ENCODE measurements at regions not wholly inside any gene's neighbourhood (a gene's known extent, or its start where the extent isn't known, plus 50 kb on each side); places are given as distances from the start of the nearest gene placed in this dataset.
"Not testable (repeated sequence)": the region's sequence is repeated elsewhere in the genome, so short reads cannot be mapped to it uniquely, and the experiment has no call there.

DNA sequence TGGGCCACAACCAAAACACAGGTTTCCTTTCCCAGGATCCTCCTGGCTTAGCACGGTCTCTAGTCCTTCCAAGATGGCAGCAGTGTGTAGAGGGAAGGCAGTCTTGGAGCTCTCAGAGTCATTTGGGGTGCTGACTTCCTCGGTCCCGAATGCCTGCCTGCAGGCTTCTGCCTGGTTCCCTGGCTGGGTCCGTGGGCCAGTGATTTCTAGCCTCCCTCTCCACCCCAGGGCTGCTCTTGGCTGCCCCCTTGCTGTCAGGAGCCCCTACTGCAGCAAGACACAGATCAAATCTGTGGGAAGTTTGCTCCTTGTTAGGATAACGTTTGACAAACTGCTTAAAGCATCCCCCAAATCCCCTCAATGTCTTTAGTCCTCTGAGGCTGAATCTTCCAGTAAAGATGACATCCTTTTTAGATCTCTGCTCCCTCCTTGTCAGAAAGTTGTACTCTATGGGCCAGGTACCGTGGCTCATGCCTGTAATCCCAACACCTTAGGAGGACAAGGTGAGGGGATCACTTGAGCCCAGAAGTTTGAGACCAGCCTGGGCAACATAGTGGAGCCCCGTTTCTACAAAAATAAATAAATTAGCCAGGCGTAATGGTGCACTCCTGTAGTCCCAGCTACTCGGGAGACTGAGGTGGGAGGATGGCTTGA, 272.5 kb downstream of the RRAGC start:
- Mint-ChIP-seq H3K4me3 (ENCODE audit: low read depth, unreplicated experiment) (no peak overlapping the region), H3K4me1 (ENCODE audit: low read depth, unreplicated experiment) (no peaks in the 10 kb centered on the region), H3K36me3 (ENCODE audit: insufficient read depth, unreplicated experiment) (no peaks in the 10 kb centered on the region), H3K27me3 (ENCODE audit: unreplicated experiment) (peaks cover 57% of the 10 kb centered on the region), H3K27ac (ENCODE audit: unreplicated experiment) (no peak overlapping the region), H3K9me3 (ENCODE audit: low read depth, unreplicated experiment) (peaks cover 3% of the 10 kb centered on the region)
- peak; percentile 41 for DNase-seq
- TF ChIP-seq, protein P1, sequence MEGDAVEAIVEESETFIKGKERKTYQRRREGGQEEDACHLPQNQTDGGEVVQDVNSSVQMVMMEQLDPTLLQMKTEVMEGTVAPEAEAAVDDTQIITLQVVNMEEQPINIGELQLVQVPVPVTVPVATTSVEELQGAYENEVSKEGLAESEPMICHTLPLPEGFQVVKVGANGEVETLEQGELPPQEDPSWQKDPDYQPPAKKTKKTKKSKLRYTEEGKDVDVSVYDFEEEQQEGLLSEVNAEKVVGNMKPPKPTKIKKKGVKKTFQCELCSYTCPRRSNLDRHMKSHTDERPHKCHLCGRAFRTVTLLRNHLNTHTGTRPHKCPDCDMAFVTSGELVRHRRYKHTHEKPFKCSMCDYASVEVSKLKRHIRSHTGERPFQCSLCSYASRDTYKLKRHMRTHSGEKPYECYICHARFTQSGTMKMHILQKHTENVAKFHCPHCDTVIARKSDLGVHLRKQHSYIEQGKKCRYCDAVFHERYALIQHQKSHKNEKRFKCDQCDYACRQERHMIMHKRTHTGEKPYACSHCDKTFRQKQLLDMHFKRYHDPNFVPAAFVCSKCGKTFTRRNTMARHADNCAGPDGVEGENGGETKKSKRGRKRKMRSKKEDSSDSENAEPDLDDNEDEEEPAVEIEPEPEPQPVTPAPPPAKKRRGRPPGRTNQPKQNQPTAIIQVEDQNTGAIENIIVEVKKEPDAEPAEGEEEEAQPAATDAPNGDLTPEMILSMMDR (IDR thresholded peaks at IDR 0.05; ENCODE audit: unreplicated experiment): no peak
- BruUV-seq (replicated peaks): no TSS peak
- intact Hi-C loops (cut with micrococcal nuclease; ENCODE audit: unreplicated experiment): no loop called here
- CTCF ChIA-PET: interaction anchor here (0.6 kb wide), 2 partner anchors 377 to 779 kb away, joined by 3 read pairs; partner anchors contain the start of genes C1orf122 and YRDC

DNA sequence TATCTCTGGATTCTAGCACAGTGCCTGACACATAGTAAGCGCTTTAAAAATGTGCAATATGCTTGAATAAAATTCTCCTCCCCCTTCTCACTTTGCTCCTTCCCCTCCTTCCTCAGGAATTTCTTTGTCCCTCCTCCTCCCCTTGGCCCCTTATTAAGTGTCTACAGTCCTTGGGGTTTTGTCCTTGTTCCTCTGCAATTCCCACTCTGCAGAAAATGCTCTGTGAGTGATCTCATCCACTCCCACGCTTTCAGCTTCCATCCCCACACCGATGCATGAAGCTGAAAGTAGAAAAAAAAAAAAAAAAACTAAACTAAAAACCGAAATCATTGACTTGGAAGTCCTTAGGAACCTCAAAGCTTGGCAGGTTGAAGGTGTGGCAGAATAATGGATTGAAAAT, 273.6 kb downstream of the RRAGC start:
- no TSS peak for BruUV-seq (replicated peaks)
- TF ChIP-seq, protein P1 (IDR thresholded peaks at IDR 0.05; ENCODE audit: unreplicated experiment): no peak
- Mint-ChIP-seq H3K4me3 (ENCODE audit: low read depth, unreplicated experiment) (no peak overlapping the region), H3K36me3 (ENCODE audit: insufficient read depth, unreplicated experiment) (no peaks in the 10 kb centered on the region), H3K9me3 (ENCODE audit: low read depth, unreplicated experiment) (peaks cover 3% of the 10 kb centered on the region), H3K4me1 (ENCODE audit: low read depth, unreplicated experiment) (no peaks in the 10 kb centered on the region), H3K27ac (ENCODE audit: unreplicated experiment) (no peak overlapping the region), H3K27me3 (ENCODE audit: unreplicated experiment) (peaks cover 69% of the 10 kb centered on the region)
- DNase-seq: no peak
- intact Hi-C loops (cut with micrococcal nuclease; ENCODE audit: unreplicated experiment): no loop called here
- CTCF ChIA-PET: no interaction called here

DNA sequence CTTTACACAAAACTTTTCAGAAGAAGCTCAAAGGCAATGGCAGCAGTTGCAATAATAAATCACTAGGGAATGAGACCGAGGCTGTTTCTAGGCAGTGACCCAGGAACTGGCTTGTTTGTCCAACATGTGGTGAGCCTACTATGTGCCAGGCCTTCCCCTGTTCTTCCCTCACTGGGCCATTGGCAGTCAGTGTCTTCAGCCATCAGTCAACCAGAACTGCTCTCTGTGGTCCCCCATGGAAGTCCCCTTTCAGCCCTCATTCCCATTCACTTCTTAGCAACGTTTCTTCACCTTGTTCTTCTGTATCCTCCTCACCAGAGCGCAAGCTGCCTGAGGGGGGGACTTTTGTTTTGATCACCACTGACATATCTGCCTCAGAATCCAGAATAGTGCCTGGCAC, 274.1 kb downstream of the RRAGC start:
- intact Hi-C loops (cut with micrococcal nuclease; ENCODE audit: unreplicated experiment): no loop called here
- no peak for DNase-seq
- Mint-ChIP-seq H3K36me3 (ENCODE audit: insufficient read depth, unreplicated experiment) (no peaks in the 10 kb centered on the region), H3K4me1 (ENCODE audit: low read depth, unreplicated experiment) (no peaks in the 10 kb centered on the region), H3K27ac (ENCODE audit: unreplicated experiment) (no peak overlapping the region), H3K9me3 (ENCODE audit: low read depth, unreplicated experiment) (peaks cover 3% of the 10 kb centered on the region), H3K27me3 (ENCODE audit: unreplicated experiment) (peaks cover 74% of the 10 kb centered on the region), H3K4me3 (ENCODE audit: low read depth, unreplicated experiment) (no peak overlapping the region)
- CTCF ChIA-PET: interaction anchor here (0.6 kb wide), 1 partner anchor 399 kb away, joined by 3 read pairs; no protein-coding TSS in a partner anchor
- BruUV-seq (replicated peaks): no TSS peak
- TF ChIP-seq, protein P1 (IDR thresholded peaks at IDR 0.05; ENCODE audit: unreplicated experiment): no peak

DNA sequence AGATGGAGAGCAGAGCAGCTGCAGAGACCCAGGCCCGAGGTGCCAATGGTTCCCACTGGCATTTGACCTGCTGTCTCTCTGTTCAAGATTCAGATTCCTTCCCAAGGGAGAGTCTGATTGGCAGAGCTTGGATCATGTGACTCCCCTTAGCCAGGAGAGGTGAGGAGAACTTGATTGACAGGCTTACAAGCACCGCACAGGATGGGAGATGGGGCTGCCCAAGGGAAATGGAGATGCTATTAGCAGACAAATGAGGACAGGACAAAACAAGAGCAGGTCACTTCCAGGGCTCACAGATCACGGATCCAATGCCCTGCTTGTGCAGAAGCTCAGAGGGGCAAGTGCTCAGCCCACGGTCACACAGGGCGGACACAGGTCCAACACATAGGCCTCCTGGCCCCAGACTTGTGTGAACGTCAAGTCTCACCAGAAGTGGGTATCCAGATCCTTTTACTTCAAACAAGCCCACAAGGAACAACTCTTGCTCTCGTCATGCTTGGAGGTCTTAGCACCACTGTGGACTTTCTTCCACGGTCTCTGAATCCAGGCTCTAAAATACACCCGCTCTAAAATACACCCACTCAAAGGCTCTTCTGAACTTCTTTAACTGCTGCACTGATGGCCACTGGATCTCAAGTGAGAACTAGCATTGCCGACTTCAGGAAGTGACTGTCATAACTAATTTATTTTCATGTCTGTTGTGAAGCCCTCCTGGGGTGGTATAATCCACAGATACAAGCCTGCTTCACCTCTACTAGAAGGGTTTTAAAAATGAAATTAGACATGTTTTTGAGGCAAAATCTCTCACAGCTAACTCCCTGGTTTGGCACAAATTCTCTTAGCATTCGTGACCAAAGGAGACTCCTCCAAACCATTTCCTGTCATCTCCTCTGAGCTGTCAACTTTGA, 274.9 kb downstream of the RRAGC start:
- H3K4me3 Mint-ChIP-seq (ENCODE audit: low read depth, unreplicated experiment): no peak overlapping the region
- TF ChIP-seq, protein P1 (IDR thresholded peaks at IDR 0.05; ENCODE audit: unreplicated experiment): no peak
- intact Hi-C loops (cut with micrococcal nuclease; ENCODE audit: unreplicated experiment): no loop called here
- peaks cover 3% of the 10 kb centered on the region for H3K9me3 Mint-ChIP-seq (ENCODE audit: low read depth, unreplicated experiment)
- no peaks in the 10 kb centered on the region for H3K36me3 Mint-ChIP-seq (ENCODE audit: insufficient read depth, unreplicated experiment)
- CTCF ChIA-PET: interaction anchor here (0.6 kb wide), 1 partner anchor 398 kb away, joined by 3 read pairs; no protein-coding TSS in a partner anchor
- no TSS peak for BruUV-seq (replicated peaks)
- no peaks in the 10 kb centered on the region for H3K4me1 Mint-ChIP-seq (ENCODE audit: low read depth, unreplicated experiment)
- no peak for DNase-seq
- H3K27me3 Mint-ChIP-seq (ENCODE audit: unreplicated experiment): peaks cover 81% of the 10 kb centered on the region
- no peak overlapping the region for H3K27ac Mint-ChIP-seq (ENCODE audit: unreplicated experiment)

DNA sequence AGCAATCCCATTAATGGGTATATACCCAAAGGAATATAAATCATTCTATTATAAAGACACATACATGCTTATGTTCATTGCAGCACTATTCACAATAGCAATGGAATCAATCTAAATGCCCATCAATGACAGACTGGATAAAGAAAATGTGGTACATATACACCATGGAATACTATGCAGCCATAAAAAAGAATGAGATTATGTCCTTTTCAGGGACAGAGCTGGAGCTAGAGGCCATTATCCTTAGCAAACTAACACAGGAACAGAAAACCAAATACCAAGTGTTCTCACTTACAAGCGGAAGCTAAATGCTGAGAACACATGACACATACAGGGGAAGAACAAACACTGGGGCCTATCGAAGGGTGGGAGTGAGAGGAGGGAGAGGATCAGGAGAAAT, 276.3 kb downstream of the RRAGC start:
- H3K4me1 Mint-ChIP-seq (ENCODE audit: low read depth, unreplicated experiment); H3K36me3 Mint-ChIP-seq (ENCODE audit: insufficient read depth, unreplicated experiment); intact Hi-C loops (cut with micrococcal nuclease; ENCODE audit: unreplicated experiment); CTCF ChIA-PET; DNase-seq; H3K27ac Mint-ChIP-seq (ENCODE audit: unreplicated experiment); BruUV-seq (replicated peaks); H3K9me3 Mint-ChIP-seq (ENCODE audit: low read depth, unreplicated experiment); H3K4me3 Mint-ChIP-seq (ENCODE audit: low read depth, unreplicated experiment): not testable (repeated sequence)
- H3K27me3 Mint-ChIP-seq (ENCODE audit: unreplicated experiment): peaks cover 94% of the 10 kb centered on the region

Data from Calu3 (cell line).